Thyroid gland (tissue), 4 donors: ENCODE measurements at regions not wholly inside any gene's neighbourhood (a gene's known extent, or its start where the extent isn't known, plus 50 kb on each side); places are given as distances from the start of the nearest gene placed in this dataset.

Experiments used
- CTCF ChIP-seq, 6 experiments: fragments of 200-600 bp in 3 of 6; fragments of 450-650 bp in 3 of 6; sonication (generic) in 3 of 6; IDR thresholded peaks; one replicate each; pipeline ENCODE4 v1.5.1; 2016 to 2019; ENCODE audit warnings: antibody characterized with exemption in 6 of 6, mild to moderate bottlenecking in 2 of 6, inconsistent platforms in 1 of 6, moderate library complexity in 1 of 6
- POLR2A ChIP-seq, 2 donors: fragments of 450-650 bp; IDR thresholded peaks; one replicate each; pipeline ENCODE4 v1.6.1; 2017; ENCODE audit warnings: antibody characterized with exemption in 2 of 2, mild to moderate bottlenecking in 2 of 2, moderate library complexity in 1 of 2

GRCh38 chr2:200137271-200137670, 169.2 kb upstream of the SPATS2L start:
- TF ChIP-seq CTCF (IDR thresholded peaks at IDR 0.05) (no peak), POLR2A (IDR thresholded peaks at IDR 0.05) (no peak)
